NCI-H345 treated with DMSO at 0.1 percent for 48 hours (cell line): ENCODE measurements at regions not wholly inside any gene's neighbourhood (a gene's known extent, or its start where the extent isn't known, plus 50 kb on each side); places are given as distances from the start of the nearest gene placed in this dataset.

Source experiments
- DNase-seq: peaks from one replicate; lab custom pipeline; 2025; ENCODE audit not compliant: unreplicated experiment; lab: John Stamatoyannopoulos, UW

DNA sequence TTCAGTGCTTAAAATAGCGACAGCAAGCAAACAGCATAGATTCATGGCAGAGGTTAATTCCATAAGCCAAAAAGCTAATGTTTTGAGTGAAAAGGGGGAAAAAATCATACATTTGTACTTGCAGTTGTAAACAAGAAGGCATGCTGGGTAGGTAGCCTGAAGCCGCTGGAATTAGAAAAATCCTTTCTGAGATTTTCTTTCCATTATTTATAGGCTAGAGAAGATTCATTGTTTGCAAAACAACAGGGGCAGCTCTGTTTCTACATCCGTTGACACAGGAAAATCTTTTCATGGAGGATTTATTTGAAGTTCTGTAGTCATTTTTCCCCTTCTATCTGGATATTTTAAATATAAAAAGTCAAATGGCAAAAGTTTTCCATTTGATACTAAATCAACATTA lies 843.9 kb downstream of the QKI start:
- DNase-seq, result no peak

DNA sequence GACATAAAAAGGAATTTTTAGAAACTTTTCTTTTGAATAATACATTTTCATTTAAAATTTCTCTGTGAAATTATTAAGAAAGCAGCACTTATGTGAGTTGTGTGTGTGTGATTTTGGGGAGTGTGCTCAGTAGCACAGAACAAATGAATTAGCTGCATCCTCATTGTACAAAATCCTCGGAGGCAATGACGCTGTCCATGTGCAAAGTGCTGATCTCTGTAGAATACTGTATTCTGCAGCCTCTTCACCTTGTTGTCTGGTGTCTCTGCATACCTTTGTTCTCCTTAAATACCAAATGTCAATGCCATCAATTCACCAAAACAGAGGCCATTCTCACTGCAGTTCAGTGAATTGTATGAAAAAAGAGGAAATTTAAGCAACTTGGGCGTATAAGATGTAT lies 838.4 kb downstream of the QKI start:
- no peak for DNase-seq

DNA sequence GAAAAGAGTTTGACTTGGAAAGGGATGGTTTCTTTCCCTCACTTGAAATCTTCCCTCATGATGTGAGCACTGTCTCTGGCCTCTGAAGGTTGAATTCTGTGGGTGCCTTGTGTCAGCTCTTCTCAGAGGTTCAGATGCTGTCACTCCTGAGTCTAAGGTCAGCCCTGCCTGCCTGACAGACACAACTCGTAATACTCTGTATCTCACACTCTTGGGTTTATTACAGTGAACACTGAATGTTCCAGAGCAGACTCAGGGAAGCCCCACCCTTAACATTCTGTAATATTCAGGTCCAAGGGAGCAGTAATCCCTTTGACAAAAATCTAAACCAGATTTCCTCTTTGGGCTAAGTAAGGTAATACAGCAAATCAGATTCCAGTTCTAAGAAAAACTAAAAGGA lies 837.8 kb downstream of the QKI start:
- no peak for DNase-seq

DNA sequence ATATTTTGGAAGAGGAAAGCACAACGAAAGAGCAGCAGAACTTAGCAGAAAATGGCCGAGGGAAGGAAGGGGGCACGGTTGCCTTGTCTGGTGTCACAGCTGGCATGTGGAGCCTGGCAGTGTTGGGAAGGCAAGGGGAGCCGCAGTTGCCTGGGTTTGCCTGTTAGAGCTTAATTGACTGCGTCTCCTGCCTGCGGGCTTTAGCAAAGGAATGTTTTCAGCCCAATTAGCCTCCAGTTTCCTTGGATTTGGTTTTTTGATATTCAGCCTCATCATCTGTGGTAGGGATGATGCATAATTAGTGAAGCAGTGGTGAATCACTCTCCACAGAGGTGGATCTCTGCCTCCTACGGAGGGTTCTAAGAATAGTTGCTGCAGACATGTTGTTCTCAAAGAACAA lies 832.6 kb downstream of the QKI start:
- no peak for DNase-seq

DNA sequence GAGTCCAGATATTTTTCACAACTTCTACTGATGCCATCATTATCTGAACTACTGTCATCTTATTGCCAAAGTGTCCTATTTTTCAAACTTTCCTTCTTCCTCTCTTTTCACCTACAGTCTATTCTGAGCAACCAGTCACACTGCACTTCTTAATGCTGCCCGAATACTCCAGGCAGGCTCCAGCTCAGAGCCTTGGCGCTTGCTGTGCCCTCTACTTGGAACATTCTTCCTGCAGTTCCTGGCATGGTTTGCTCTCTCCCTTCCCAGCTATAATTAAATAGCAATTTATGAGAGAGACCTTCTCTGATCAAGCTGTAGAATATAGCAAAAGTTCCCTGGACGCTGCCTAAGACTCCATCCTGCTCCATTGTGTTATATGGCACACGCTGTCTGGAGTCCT lies 831.6 kb downstream of the QKI start:
- no peak for DNase-seq

DNA sequence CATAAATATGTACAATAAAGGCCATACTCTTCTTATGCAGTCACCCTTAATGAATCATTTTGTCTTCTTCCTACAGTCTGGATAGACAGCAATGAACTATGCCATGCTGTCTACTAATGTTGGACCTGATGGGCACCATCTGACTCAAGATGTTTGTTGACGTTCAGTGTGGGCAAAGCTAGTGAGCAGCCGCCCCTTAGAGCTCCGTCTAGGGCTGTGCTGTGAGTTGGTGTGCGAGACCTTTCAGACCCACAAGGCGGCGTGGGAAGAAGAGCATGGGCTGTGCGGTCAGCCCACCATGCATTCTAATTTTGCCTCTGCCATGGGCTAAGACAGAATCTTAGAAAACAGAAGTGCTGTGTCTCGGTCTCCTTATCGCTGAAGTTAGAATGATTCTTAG lies 829.4 kb downstream of the QKI start:
- DNase-seq, result no peak

DNA sequence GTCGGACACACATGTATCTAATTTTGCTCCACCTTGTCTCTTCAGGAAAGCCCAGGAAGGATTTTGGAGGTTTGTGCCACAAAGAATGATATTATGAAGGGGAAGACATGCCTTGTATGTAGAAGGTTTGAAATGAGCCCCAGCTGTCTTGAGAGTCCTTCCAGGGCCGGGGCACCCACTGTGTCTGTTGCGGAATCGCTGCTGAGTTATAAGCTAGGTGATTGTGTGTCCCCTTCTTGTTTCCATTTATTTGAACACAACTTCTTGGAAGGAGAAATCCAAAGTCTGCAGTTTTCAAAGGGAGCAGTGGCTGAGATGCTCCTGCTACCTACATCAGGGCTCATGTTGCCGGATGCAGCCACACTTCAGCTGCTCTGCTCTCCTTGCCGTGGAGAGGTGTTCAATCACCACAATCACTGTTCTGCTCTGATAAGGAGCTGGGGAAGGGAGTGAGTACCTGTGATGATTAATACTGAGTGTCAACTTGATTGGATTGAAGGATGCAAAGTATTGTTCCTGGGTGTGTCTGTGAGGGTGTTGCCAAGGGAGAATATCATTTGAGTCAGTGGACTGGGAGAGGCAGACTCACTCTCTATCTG lies 828.6 kb downstream of the QKI start:
- DNase-seq, result no peak

DNA sequence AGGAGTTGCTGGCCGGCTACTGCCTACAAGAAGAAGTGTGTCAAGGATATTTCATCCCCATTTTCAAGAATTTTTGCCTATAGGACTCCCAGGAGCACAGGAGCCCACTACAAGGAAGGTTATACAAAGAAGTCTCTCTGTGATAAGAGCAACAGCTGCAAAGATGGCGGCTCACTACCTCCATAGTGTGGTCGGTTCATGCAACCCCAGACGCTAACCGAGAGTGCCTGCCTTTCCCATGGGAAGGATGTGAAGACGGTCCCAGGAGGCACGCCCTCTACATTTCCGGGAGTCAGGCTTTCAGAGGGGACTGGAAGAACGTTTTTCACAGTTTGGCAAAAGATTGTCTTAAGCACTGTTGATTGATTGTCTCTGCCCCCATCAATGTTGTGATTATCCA lies 816.3 kb downstream of the QKI start:
- no peak for DNase-seq

DNA sequence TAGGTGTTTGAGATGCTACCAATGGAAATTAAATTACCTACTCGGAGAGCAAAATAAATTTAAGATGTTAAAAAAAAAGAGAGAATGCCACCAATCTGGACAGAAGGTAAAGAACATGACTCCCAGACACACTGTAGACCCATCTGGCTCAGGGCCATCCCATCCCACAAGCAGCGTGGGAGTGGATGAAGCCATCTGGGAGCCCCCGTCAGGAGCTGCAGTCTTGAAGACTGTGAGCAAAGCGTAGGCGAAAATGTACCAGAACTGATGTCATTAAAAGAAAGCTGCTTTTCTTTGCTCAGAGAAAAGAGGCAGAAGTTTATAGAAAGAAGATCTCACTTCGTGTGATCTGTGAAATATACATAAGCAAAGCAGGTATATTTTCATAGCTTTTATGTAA lies 815.7 kb downstream of the QKI start:
- no peak for DNase-seq

DNA sequence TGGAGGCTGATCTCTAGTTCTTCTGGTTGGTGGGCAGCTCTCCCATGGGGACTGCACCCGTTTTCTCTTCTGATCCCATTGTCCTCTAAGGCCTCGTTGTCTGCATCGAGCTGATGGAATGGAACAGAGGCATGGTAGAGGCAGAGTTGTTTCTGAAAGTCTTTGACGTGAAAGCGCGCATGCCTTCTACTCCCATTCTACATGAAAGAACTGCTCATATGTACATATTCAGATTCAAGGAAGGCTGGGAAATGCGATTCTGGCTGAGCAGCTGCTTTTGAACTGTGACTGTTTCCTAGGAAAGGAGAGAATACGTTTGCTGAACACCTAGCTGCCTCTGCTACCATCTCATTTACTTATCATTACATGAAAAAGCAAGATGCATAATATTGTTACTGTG lies 815.2 kb downstream of the QKI start:
- DNase-seq, result no peak

DNA sequence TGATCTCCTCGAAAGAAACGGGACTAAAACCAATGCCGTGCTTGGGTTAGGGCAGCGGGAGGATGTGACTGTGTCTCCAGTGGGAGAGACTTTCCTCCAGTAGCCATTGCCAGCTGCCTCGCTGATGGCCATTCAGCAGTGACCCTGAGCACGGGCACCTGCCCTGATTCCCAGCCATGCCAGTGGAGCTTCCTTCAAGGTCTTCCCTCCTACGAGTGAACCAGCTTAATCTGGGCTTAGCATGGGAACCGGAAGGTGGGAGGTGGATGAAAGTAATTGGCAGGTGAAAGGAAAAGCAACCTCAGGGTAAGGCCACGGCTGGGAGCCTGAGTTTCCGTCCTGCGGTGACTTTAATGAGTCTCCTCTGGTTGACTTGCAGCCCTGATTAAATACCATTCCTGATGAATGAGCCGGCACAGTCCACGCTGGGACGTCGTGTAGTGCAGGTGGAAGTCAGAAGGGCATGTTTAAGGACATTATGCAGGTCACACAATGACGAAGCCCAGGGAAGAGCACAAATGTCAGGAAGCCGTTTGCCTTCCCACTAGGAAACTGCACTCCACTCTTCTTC lies 813.5 kb downstream of the QKI start:
- no peak for DNase-seq

DNA sequence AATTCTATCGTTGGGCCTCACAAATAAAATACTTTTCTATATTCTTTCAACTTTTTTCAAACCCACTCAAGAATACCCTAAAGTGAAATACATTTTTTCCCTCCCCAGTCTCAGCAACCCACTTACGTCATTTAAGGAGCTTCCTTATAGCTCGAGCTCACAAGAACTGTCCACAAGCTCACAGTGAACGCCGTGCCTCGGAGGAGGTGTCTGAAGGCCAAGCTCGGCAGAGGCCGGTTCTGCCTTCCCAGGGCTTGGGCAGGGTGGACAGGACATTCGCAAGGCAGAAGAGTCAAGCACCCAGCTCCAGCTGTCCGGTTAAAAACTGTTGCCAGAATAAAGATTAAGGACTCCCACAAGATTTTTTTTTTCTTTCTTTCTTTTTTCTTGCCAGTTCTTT lies 802.3 kb downstream of the QKI start:
- no peak for DNase-seq

DNA sequence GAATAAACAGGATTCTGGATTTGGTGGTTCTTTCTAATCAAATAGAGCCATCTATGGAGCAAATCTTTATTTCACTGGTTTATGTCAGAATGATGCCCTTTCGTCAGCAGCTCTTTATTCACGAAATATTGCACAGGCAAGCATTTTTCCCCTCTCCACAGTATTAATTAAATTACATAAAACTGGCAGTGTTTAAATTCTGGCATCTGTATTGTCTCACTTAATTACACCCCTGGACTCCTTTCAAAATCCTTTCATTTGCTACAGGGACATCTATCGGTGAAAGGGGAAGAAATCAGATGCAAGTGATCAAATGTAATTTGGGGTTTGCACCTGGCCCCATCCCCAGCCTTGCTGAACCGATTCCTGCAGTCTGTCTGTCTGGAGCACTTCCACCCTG lies 801.9 kb downstream of the QKI start:
- DNase-seq, result no peak

DNA sequence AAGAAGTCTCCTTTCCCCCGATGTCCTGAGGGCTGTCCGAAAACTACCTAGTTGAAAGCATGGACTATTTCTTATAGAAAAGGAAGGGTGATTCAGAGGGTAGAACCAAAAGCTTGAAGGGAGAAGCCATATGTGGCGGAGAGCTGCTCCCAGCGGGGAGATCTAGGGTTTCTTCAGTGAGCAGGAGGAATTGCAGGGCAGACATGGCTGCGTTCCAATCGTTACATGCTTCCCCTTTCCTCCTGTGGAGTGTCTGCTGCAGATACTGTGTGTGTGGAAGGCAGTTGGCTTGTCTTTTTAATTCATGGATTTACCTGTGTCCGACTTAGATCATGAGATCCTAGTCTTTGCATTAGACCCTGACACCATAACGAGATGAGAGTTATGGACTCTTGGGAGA lies 799.5 kb downstream of the QKI start:
- no peak for DNase-seq

DNA sequence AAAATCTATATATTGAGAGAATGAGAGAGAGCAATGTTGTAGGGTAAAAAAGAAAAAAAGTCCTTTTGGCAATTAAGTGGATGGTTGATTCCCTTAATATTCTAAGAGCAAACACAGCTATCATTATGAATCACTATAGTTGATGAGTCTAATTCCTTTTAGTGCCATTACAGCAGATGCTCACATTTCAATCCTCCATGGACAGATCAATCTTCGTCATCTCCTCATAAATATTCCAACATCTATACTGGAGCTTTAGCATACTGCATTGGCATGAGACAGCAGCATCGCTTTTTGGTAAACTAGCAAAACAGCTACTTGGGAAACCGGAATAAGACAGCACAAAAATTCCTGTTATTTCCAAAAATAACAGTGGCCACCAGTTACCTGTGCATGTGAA lies 796.7 kb downstream of the QKI start:
- no peak for DNase-seq

DNA sequence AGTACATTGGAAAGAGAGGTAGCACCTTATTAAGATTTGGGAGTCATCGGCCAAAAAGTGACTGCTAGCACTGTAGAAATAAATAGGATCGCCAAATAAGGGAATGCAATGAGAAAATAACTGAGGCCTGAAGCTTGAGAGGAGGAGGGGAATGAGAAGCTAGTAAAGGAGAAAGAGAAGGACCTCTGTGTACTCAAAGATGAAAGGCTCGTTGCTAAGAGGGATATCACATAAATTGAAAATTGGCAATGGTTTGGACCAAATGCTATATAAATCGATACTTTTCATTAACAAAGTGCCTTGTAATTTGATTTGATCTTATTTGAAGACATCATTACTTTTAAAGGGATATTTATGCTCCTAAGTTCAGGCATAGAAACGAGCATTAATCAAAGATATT lies 796.3 kb downstream of the QKI start:
- DNase-seq, result no peak

DNA sequence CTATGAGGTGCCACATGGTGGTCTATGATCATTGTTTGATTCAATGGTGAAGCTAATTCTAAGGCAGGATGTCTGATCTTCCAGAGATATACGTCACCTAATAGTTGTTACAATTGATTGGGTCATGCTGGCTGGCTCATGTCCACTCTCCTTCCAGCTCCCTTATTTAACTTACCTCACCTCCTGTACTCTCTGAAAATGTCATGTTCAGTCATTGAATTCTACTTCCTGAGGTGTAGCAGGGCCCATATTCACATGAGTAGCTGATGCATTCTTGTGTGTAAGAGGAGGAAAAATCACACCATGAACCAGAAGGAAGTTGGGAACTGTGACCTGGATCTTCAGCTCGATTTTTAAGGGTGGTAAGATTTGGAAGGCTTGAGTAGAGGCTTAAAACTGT lies 795.8 kb downstream of the QKI start:
- DNase-seq, result no peak

DNA sequence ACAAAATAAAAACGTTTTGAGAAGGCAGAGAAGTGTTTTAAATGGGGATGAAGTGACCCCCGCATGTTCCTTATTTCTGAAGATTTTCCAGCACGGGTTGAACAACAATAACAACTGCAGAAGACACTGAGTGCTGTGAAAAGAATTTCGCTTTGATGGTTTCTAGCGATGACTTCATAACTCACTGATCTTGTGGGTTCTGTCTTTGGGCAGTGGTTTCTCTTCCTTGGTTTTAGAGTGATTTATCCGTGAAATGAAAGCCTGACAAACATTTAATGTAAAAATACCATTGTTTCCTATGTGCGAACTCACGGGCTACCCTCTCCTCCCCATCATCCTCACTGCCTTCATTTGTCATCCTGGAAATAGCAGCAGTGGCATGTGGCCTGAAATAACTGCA lies 793.9 kb downstream of the QKI start:
- no peak for DNase-seq

DNA sequence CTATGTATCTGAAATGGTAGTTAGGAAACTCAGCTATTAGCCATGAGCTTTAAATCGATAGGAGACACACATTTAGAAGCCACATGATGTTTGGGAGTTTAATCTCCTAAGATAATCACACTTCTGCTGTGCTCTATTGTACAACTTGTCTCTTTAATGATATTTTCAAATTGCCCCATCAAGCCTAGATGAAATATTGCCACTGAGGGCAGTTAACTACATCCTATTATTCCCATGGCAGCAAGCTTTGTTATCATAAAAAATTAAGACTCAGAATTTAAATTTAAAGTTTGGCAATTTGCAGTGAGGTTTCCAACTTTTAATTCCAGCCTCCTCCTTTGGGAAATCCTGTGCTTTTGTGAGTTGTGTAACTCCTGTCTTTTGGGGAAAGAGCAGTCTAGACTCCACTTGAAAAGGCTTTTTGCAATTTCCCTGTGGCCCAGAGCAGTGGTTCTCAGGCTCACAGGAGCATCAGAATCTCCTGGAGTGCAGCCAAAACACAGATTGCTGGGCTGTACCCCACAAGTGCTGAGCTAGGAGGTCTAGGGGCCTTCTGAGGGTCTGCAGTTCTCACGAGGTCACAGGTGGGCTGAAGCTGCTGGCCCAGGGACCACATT lies 792.4 kb downstream of the QKI start:
- no peak for DNase-seq

DNA sequence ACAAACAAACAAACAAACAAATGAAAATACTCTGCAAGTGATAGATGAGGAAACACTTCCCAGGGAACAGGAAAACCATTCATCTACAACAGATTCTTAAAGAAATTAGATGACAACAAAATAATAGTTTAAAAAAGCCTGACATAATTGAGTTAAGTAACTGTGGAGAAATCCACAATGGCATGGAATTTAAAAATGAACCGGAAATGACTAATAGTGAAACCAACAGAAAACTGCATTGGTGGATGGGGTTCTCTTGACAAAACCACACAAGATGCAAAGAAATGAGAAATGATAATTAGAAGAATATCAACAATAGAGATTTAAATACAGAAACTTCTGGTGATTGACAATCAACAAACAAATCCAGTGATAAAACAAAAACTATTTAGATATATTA lies 785.6 kb downstream of the QKI start:
- no peak for DNase-seq

DNA sequence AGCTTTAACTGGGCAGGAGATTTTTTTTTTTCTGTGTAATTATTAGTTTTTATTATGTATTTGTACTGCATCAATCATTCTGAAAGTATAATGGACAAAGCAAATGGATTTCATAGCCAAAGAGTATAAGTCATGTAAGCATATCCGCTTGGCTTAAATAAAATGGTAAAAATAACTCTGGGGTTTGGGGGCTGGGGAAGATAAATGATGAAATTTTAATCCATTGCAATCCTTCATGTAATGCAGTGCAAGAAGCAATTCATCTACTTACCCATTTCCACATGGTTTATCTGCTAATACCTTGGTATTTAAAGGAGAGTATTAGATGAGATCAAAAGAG lies 781.4 kb downstream of the QKI start:
- DNase-seq, result no peak

DNA sequence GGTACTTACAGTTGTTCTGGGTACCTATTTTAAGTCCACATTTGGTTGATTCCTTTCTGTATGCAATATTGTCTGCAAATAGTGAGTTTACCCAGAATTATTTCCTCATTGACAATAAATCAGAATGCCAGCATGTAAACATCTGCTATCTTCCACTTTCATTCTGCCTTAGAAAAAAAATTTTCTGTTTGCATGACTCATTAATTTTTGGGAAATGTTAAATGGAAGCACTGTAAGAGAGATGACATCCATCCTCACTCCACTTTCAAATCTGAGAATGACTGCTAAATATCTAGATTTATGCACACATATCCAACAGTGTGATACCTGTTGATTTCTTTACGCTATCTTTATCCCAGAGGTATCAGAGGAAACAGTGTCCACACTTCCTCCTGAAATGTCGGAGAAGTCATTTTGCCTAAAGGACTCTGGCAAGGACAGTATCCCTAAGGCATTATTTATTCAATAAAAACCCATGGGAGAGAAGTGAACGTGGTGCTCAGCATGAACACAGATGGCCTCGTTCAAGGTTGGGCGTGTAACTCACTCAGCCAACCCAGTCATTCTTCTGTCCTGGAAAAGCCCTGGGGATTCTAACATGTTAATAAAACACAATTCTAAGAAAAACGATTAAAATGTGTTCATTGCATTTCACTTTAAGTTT lies 780.9 kb downstream of the QKI start:
- no peak for DNase-seq

DNA sequence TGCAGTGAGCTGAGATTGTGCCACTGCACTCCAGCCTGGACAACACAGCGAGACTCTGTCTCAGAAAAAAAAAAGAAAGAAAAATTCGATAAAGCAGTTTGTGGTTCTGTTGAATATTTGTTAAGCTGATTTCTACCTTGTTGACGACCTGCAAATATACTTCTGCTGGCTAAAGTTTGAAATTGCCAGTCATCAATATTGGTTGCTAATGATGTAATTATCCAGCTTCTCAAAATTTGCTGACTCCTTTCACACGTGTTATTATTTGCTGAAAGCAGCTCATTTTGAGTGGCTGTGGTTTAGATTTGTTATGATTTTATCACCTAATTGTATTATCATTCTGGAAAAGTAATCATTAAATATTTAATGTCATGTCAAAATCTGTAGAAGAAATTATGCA lies 774.3 kb downstream of the QKI start:
- DNase-seq, result no peak
